CD4-positive, alpha-beta T cell treated with Interleukin-21 for 1 hour (primary cell): ENCODE measurements at regions not wholly inside any gene's neighbourhood (a gene's known extent, or its start where the extent isn't known, plus 50 kb on each side); places are given as distances from the start of the nearest gene placed in this dataset.

Experiments
- DNase-seq: peaks from one replicate; pipeline ENCODE4 v3.0.0-alpha.2; 2020

DNA sequence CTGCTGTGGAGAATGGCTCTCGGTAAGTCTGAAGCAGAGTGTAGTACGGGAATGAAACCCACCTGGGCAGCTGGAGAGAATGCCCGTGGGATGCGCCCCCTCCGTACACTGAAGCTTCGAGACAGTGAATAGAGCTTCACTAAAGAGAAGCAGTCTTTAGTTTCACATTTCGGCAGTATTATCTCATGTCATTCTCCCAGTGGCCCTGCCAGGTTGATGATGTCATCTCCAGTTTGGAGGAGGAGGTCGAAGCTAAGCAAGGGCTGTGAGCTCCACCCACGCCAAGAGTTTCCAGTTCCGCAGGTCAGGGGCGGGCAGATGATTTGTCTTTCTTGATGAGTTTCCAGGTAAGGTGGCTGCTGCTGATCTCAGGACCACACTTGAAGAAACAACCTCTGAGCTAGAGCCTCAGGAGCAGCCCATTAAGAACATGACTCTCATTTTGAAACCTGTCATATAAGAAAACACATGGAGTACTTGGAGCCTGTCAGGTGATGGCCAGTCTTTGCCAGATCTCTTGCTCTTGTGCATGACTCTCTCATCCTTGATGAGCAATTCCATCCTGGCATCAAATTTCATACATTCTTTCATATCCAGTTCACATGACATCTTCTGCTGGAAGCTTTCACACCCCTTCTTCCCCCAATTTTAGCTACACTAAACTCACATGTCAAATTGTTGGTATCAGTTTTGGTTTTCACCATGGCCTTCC, 475.0 kb downstream of the RNF144A start:
- no peak for DNase-seq

DNA sequence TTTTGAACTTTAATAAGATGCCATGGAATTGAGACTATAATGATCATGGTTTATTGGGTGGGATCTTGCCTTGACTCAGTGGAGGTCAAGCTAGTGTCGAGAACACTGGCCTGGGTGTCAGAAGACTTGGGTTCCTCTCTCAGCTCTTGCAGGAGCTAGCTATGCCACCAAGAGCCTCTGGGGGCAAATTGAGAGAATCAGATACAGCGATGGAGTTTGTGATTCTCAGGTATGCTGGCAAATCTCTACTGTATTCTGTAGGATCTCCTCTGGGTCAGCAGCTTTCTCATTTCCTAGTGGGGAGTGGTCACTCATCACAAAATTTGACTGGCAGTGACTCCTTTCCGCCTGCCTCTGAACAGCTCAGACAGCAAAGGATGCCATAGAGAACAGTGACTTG, 477.0 kb downstream of the RNF144A start:
- DNase-seq = no peak

DNA sequence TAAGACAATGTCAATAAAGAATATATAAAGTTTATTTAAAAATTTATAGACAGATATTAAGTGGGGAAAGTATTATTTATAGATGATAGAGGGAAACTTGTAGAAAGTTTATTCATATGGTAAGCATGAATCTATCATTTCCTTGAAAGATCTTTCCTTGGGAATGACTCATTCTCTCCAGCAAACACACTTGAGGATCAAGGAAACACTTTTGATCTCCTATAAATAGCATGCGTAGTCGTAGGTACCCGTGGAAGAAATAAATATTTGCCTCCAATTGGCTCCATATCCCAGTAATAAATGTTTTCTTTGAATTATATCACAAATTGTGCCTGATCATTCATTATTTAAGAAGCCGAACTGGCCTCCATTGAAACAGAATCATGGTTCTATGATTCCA, 483.4 kb downstream of the RNF144A start:
- no peak for DNase-seq

DNA sequence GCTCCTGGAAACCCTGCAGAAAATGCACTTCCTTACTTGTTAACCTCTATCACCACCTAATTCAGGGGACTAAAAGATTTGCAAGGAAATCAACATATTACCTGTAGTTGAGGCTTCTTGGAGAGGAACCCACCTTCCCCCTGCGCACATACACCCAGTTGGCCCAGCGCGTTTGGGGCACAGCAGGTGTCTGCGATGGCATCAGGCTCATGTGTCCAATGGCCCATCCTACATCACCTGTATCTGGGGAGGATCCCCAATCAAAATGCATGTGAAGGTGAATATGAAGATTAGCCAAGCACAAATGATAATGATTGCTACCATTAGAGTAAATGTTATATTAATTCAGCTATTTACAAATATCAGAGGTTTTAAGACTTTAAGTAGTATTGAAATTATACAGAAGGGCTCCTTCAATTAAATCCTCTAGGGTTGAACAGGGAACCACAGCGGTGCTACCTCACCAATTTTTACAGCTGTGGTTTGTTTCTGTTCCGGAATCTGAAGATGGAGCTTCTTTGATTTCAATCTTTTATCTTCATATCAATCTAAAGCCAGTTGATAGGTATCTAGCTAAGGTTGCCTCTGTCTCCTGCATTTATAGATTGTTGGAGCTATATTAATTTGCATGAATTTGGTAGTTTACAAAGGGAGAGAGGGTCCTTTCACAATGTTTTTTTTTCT, 486.0 kb downstream of the RNF144A start:
- peak; percentile 1 for DNase-seq

DNA sequence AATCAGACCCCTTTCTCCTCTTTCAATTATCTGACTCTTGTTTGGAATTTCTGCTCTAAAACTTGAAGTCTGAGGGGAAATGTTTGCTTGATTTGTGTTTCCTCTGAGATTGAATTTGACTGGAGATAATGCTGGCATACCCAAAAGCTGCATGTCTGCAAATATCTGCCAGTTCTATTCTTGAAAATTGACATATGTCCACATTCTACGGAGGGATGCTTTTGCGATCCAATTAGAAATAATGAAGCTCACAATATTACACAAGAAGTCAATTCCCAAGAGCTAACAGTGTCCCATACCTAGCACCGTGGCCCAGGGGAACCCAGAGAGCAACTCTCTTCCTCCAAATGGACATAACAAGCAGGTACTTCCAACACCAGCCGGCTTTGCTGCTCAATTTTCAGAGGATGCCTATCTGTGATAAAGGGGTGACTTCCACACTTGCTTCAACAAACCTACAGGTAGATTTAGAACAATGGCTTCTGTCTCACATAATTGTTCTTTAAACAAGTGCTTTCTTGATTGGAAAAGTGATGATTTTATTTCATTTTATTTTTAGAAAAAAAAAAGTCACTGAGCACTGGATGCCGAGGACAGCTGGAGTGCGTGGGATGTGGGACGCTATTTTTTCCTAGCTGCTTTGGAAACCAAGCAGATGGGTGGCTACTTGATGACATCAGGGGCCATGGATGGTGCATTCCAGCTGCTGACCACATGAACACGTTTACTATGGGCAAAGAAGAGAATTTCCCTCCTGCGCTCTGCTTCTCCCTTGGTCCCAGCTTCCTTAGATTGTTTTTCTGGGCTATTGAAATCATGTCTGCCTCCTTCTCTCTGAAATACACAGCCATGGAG, 488.9 kb downstream of the RNF144A start:
- no peak for DNase-seq

DNA sequence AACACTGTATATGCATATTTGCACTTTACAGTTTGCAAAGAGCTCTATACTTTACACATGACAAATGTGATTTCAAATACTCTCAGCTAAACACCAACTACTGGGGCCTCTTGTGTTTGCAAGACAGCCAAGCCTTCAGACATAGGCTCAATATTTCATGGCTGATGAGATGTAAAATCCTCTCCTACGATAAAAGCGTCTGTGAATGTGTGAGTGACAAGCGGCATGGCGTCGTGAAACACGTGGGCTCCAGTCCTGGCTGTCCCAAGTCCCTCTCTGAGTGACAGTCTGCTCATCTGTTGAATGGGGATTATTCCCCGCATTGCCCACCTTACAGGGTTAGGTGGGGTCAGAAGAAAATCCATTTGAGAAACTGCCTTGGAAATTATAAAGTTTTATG, 489.8 kb downstream of the RNF144A start:
- no peak for DNase-seq

DNA sequence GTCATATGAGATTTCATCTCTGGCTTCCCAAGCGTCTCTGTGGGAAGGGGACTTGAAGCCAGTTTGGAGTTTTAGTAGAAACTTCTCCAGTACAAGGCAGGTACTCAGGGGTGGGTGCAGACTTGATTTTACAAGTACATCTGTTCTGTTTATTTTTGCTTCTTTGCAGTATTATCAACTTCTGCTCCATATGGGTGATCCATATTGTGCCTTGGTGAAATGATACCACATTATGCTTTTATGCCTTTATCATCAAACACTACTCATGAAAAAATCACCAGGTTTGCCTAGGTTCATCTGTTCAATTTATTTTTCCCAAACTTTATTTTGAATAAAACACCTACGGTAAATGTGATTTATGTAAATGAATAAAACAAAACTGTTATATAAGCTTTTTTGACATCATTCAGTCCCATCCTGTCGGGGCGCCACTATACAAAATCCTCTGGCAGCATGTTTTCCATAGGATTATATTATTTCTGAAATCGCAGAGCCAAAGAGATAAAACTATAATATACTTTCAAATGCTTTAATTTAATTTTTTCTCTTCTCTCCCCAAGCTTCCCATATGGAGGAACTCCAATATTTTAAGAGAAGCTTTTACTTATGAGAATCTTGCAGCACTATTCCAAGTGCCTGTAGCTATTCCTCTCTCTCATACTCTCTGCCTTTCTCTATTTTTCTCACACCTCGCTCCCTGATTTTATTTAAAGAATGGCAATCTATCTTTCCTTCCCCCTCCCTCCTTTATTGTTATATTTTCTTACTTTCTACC, 490.9 kb downstream of the RNF144A start:
- DNase-seq = no peak

DNA sequence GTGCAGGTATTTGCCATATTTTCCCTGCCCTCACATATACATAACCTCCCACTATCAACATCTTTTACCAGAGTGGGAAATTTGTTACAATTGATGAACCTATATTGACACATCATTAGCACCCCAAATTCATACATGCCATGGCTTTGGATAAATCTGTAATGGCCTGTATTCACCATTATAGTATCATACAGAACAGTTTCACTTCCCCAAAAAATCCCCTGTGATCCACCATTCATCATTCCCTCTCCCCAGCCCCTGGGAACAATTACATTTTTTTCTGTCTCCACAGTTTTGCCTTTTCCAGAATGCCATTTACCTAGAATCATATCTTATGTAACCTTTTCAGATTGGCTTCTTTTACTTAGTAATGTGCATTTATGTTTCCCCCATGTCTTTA, 494.5 kb downstream of the RNF144A start:
- DNase-seq = no peak

DNA sequence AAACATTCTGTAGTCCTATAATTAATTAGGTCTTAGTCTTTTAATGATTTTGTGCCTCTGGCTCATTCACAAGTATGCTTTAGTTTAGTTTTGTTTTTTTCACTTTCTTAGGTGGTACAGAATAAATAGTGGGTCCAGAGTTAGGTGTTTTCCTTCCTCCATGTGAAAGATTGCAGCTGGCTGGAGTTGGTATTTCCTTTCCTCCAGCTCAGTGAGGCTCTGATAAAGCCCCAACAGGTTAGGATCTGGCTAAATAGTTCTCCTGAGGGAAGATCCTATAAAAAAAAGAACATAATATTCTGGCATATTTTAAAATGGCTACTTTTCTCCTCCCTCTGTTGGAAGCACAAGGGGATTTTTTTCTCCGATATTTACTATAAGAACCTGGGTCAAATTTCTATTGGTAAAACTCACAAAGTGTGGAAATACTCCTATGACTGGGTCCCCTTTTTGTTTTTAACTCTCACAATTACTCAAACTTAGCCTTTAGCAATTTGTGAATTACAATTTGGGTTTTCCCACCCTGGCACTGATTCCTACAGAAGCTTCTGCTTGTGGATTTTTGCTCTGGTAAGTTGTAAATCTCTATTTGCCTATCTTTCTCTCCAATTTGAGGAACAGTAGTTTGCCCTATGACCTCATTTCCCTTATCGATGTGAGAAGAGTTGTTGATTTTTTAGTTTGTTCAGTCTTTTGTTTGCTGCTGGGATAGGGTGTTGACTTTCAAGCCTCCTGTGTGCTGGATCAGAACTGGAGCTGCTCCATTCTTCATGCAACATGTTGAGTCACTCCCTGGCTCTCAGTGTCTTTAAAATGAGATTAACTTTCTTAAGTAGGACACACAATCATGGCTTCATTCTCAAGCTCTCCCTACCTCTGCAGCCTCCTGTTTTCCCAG, 500.9 kb downstream of the RNF144A start:
- no peak for DNase-seq

DNA sequence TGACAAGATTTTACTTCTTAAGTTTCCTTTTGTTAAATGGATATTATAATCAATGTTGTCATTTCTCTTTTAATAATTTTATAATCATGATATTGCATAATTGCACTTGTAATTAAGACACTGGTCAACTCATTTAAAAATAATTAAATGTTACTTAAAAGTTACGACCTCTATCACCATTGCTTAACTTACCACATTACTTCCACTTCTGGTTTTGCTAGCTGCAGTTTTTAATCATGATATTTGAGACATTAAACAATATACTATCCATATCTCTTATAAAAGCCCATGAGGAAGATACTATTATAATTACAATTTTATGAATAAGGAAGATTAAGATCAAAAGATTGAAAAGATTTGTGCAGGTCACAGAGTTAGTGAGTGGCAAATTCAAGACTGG, 502.0 kb downstream of the RNF144A start:
- no peak for DNase-seq

DNA sequence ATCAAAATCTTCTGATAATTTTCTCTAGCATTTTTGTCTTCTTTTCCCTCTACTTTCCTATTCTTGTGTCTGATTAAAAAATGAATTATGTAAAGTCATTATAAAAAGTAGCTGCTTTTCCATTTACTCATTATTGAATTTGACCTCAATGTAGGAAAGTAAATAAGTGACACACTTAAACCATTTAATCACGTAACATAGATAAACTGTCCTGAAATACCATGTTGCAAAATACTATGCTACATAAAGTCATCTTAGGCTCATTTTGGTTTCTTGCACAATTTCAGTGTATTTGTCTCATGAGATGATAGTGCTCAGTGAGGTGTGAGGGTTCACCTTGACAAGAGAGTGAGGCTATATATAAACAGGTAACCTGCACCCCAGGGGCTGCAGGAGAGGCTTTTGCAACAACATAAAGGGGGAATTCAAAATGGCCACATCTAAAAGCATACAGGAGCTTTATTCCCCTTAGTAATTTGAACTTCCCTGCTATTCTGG, 502.7 kb downstream of the RNF144A start:
- DNase-seq = no peak

DNA sequence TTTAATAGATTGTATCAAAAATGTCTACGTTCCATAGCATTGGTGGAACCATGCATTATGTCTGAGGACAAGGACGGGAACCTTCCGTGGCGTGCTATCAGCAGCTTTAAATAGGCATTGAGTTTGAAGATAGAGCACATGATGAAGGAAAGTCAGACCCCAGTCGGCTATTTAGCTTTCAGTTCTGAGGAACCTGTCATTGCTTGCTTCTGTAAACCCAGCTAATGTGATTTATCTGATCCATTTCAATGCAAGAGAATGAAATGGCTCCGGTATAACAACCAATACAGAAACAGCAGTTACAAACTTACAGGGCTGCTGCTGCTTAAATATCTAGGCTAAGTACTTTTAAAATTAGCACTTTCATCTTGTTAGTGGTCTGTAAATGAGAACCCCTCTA, 503.3 kb downstream of the RNF144A start:
- no peak for DNase-seq

DNA sequence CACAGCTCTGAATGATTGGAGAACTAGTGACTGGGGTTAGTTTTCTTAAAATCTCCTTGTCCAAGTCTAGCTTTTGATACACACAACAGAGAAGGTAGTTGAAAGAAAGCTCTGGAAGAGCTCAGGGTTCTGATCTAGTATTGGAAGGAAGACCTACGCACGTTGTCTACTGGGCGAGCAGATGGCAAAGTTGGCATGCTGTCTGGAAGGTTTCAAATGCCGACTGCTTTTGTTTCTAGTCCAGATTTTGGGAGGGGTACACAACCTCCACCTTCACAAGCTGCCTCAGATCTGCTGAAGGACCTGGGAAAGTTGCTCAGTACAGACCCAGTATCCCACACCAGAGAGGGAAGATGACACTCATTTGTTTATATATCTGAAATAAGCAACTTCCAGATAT, 507.3 kb downstream of the RNF144A start:
- DNase-seq = no peak

DNA sequence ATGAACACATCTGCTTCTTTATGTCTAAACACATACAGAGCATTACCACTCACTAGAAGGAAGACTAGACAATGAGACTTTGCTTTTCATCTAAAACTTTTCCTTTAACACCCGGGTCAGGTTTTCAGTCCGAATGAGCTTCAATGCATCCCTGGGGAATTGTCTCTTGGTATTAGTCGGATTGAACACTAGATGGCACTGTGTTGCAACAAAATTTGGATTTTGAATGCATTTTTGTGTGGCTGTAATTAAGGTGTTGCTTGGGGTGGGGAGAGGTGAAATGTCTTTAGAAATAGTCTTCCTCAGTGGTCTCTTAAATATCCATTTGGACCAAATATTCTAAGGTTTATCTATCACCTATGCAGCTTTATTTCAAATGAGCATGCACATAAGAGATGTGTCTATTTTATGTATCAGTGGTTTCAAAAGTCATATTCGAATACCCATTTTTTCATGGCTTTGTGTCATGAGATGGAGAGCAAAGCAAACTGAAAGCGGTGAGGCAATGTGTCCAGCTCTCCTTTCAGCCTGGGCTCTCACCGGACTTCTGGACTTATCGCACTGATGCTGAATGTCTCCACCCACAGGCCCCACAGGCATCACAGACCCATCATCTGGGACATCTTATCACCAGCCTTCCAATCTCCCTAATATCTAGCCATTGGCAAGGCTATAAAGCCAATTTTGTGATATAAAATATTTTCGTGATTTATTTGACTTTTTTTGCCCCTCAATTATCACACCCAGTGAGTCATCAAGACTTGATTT, 510.3 kb downstream of the RNF144A start:
- peak; percentile 74 for DNase-seq

DNA sequence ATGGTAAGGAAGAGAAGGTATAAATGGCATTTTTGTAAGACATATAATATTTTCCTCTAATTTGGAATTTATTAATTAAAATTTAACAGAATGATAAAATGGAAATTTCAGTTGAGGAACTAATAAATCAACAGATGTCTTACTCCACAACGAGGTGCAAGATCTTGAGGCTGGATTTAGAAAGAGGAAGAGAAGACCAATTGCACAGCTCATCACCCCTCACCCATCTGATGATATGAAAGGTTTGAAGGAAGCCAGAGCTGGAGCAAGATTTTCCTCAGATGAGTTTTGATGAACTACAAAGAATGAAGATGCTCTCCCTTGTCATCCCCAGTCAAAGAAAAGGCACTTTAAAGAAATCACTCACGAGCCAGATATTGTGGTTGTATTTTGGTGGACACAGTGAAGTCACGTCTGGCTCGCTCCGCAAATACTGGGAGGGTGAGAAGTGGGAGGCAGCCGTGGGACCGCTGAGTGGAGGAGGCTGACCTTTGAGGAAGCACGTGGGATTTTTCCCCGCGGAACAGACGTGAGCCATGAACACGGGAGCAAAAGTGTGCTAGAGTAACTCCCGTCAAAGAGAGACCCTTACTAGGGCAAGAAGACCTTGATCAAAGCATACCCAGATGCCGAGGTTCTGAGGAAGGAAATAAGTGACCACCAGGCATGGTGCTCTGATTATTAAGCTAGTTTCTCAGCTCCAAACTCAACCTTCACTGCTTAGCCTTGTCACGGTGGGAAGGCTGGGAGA, 511.4 kb downstream of the RNF144A start:
- no peak for DNase-seq

DNA sequence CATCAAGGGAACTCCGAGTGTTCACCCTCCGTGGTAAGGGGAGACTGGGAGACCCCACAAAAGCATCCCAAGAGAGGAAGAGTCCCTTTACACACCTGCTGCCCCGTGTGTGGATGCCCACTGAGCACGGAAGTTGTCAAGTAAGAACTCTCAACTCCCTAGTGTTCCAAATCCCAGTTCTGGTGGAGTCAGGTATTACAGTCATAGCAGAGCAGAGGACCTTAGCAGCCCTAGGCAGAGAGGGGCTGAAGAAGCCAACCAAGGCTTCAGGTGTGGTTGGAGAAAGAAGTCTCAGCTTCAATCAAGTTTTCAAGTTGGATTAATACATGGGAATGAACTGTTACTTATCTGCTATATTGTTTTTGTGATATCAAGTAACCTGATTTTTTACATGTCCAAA, 512.5 kb downstream of the RNF144A start:
- no peak for DNase-seq

DNA sequence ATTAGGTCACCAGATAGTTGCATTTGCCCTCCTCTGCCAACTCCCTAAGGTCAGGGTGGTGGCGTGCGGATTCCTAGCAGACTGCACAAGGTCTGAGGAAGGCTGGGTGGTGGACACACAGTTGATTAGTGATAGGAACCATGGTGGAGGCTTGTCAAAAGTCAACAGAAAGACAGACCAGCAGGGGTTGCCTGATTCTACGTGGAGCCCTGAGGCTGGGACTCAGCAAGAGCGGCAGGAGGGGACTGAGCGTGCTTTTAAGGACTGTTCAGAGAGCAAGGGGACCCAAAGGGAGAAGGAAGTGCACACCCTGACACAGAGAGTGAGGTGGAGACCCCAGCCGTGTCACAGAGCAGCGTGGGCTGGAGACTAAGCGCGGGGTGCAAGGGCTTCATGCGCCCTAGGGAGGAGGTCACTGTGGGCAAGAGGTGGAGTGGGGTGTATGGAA, 513.2 kb downstream of the RNF144A start:
- no peak for DNase-seq

DNA sequence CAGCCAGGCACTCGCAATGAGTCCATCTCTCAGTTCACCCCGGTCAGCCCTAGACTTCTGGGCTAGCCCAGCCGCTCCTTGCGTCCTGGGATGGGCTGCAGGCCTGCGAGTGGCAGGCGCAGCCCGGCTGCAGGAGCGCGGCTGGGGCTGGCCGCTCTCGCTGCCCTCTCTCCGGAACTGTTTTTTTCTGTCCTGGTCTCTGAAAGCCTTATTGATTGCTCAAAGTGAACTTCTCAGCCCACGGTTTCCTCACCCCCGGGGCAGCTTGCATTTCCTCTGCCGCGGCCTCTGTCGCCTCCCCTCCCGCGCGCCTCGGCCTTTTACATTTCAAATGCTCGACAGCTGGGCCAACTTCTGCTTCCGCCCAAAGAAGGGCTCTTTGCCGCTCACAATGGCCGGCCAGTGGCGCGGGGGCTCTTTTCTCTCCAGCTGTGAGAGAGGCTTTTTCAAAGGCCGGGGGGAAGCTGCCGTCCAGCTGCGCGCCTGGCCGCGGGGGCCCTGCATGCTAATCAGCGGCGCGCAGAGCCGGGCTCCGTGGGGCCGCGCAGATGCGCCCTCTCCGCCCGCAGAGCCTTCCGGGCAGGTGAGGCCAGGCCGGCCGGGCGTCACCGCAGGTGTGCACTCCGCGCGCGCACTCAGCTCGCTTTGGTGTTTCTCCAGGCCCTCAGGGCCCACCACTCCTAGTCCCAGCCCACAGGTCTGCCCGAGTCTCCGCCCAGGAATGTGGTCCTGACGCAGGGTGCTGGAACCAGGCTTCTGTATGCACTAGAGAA, 513.8 kb downstream of the RNF144A start:
- peak; percentile 38 for DNase-seq

DNA sequence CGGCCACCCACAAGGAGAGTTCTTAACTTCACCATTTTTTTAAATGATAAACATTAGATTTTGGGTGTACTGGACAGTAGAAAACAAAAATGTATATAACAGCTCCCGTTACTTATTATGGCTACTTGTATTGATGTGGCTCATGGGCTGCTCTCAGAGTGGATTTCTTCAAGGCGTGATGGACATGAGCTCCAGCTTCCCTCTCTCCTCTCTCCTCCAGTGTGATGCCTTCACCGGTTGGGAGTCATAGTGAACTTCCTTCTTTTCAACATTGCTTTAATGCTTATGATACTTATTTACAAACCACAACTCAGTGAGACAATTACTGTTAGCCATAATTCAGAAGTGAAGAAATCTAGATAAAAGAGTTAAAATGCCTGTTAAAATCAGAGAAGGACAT, 515.2 kb downstream of the RNF144A start:
- no peak for DNase-seq
